Transverse colon (tissue), 4 donors: ENCODE measurements at regions not wholly inside any gene's neighbourhood (a gene's known extent, or its start where the extent isn't known, plus 50 kb on each side); places are given as distances from the start of the nearest gene placed in this dataset.

Source experiments
- CTCF ChIP-seq, 5 experiments: fragments of 200-600 bp in 3 of 5; fragments of 450-650 bp in 2 of 5; sonication (generic) in 3 of 5; IDR thresholded peaks; 1 replicate in 2 of 5; 2 replicates in 3 of 5; pipeline ENCODE4 v1.5.1; 2016 to 2017; ENCODE audit warnings: antibody characterized with exemption in 5 of 5, inconsistent platforms in 3 of 5, mild to moderate bottlenecking in 2 of 5, moderate library complexity in 1 of 5
- EP300 ChIP-seq: sonication (generic); formaldehyde crosslinking; IDR thresholded peaks from one replicate; pipeline ENCODE4 v1.6.1; 2017; ENCODE audit warnings: antibody characterized with exemption, low read depth
- POLR2A ChIP-seq: fragments of 450-650 bp; IDR thresholded peaks from one replicate; pipeline ENCODE4 v1.6.1; 2016; ENCODE audit warnings: antibody characterized with exemption, mild to moderate bottlenecking, moderate library complexity
- POLR2AphosphoS5 ChIP-seq, 3 donors: sonication (generic); formaldehyde crosslinking; IDR thresholded peaks; one replicate each; pipeline ENCODE4 v1.6.1; 2016; ENCODE audit warnings: antibody characterized with exemption in 3 of 3

GRCh38 chr18:56516789-56517188 is 121.6 kb downstream of the TXNL1 start:
- TF ChIP-seq CTCF (IDR thresholded peaks at IDR 0.05) = no peak
- no peak for TF ChIP-seq POLR2AphosphoS5 (IDR thresholded peaks at IDR 0.05)
- TF ChIP-seq POLR2A = no peak
- no peak for TF ChIP-seq EP300
